Muscle layer of duodenum (tissue), 2 donors: ENCODE measurements at regions not wholly inside any gene's neighbourhood (a gene's known extent, or its start where the extent isn't known, plus 50 kb on each side); places are given as distances from the start of the nearest gene placed in this dataset.
"Not testable (repeated sequence)": the region's sequence is repeated elsewhere in the genome, so short reads cannot be mapped to it uniquely, and the experiment has no call there.

ENCODE experiments used
- H3K27ac ChIP-seq: one replicate; pipeline ENCODE4 v1.7.0; 2013; ENCODE audit warnings: mild to moderate bottlenecking, low read length
- H3K27me3 ChIP-seq: one replicate; pipeline ENCODE4 v1.7.0; 2013; ENCODE audit warnings: low read depth, mild to moderate bottlenecking, control low read depth, low read length
- H3K36me3 ChIP-seq, 2 donors: one replicate each; pipeline ENCODE4 v1.7.0; 2013; ENCODE audit warnings: low read length in 2 of 2, control low read depth in 1 of 2, mild to moderate bottlenecking in 1 of 2; ENCODE audit not compliant: insufficient read depth in 2 of 2, control insufficient read depth in 1 of 2
- H3K4me1 ChIP-seq, 2 donors: one replicate each; pipeline ENCODE4 v1.7.0; 2013; ENCODE audit warnings: low read length in 2 of 2, mild to moderate bottlenecking in 2 of 2, control low read depth in 1 of 2, moderate library complexity in 1 of 2; ENCODE audit not compliant: insufficient read depth in 2 of 2, control insufficient read depth in 1 of 2
- H3K4me3 ChIP-seq, 2 donors: one replicate each; pipeline ENCODE4 v1.7.0; 2013; ENCODE audit warnings: low read length in 2 of 2, low read depth in 1 of 2, mild to moderate bottlenecking in 1 of 2
- H3K9me3 ChIP-seq, 2 donors: one replicate each; pipeline ENCODE4 v1.7.0; 2013; ENCODE audit warnings: low read length in 2 of 2, control low read depth in 1 of 2, mild to moderate bottlenecking in 1 of 2; ENCODE audit not compliant: control insufficient read depth in 1 of 2
- donor health status: healthy.

- Histone ChIP-seq H3K27me3 (no peaks in the 10 kb centered on the region), H3K36me3 (no peaks in the 10 kb centered on the region), H3K9me3 (no peaks in the 10 kb centered on the region), H3K4me1 (peaks cover 4 to 15% of the 10 kb centered on the region in 2 donors), H3K27ac (no peak overlapping the region), H3K4me3 (no peak overlapping the region)
Observed at GRCh38 chr9:115327436-115328122, 209.6 kb upstream of the TNC start.

DNA sequence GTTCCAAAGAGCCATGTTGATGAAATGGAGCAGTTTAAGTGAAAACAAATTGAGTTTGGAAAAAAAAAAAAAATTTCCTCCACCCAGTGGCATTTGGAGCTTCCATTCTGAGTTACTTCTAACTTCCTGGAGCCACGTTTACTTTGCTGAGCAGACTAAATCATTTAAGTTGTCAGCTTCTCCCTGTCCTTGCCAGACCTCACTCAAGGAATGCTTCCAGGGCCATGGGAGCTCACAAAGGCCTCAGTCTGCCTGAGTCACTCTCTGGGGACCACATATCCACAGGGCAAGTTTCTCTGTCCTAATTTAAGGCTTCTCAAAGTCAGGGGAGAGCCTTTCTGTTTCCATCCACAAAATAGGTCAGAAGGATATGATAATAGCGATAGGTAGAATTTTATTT is 210.3 kb upstream of the TNC start:
- Histone ChIP-seq H3K36me3 (no peaks in the 10 kb centered on the region), H3K27me3 (no peaks in the 10 kb centered on the region), H3K9me3 (no peaks in the 10 kb centered on the region), H3K4me3 (no peak overlapping the region), H3K27ac (no peak overlapping the region), H3K4me1 (peaks cover 4 to 15% of the 10 kb centered on the region in 2 donors)

DNA sequence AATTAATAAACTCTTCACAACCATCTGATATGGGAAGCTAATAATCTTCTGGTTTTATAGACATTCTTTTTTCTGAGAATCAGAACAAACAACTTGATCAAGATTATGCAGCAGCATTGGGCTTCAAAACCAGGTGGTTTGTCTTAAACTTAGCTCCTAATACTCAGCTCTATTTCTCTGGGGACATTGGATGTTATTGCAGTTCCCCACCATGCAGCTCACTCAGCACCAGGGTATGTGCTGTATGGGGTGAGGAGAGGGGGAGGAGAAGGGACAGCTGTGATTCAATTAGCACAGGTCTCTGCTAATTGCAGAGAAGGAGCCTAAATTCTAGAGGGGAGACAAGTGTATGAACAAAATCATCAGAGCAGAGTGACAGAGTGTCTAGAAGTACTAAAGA is 210.7 kb upstream of the TNC start:
- peaks cover 4 to 15% of the 10 kb centered on the region in 2 donors for H3K4me1 ChIP-seq
- H3K36me3 ChIP-seq: no peaks in the 10 kb centered on the region
- H3K4me3 ChIP-seq: no peak overlapping the region
- H3K27ac ChIP-seq: no peak overlapping the region
- H3K9me3 ChIP-seq: no peaks in the 10 kb centered on the region
- no peaks in the 10 kb centered on the region for H3K27me3 ChIP-seq

DNA sequence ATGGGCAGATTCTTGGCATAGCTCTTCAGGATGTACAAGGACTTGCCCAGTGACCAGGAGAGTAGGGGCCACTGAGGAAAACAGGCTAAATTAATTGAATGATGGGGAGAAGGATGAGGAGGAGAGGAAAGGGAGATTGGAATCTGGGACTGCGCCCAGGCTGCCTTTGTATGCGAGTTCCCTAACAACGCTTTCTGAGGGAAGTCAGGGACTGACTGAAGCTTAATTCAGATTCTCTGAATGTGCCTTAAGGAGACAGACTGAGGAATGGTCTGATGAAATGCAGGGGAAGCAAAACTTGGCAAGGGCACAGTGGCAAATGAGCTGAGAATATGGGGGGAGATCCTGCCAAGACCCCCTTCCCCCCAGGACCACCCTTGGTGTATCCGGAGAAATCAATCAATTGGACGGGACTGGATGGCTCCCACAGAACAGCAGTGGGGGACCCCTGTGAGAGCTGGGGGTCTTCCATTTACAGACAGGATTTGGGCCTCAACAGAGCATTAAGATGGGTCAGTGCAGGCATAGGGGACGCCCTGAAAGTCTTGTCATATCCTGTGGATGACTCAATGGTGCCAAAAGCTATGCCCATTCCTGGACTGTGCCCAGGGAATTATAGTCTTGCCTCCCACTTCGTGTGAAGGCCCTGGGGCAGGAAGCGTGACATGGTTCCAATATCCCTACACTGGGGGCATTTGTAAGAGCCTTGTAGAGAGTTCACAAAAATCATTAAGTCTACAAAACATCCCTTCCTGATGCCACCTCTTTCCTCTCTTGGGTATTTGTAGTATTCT is 215.5 kb upstream of the TNC start:
- Histone ChIP-seq H3K4me3 (no peak overlapping the region), H3K36me3 (no peaks in the 10 kb centered on the region), H3K4me1 (peaks cover 0 to 6% of the 10 kb centered on the region in 2 donors), H3K27me3 (no peaks in the 10 kb centered on the region), H3K27ac (no peak overlapping the region), H3K9me3 (no peaks in the 10 kb centered on the region)

DNA sequence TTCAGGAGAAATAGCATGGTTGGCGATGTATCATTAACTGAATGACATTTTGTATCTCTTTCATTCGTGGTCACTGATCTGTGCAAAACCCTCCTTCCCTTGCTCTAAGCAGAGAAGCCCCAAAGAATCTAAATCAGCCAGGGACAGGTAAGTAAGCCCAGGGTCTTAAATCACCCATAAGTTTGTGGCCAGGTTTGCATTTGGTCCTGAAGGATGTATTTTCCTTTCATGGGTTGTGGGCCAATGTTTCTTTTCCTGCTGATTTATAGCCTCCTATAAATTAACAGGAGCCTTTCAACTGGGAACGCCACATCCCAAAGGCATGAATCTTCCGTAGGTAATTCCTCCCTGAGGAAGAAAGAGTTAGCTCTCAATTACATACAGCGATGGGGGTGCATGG is 217.5 kb upstream of the TNC start:
- H3K27me3 ChIP-seq: no peaks in the 10 kb centered on the region
- H3K27ac ChIP-seq: no peak overlapping the region
- no peak overlapping the region for H3K4me3 ChIP-seq

DNA sequence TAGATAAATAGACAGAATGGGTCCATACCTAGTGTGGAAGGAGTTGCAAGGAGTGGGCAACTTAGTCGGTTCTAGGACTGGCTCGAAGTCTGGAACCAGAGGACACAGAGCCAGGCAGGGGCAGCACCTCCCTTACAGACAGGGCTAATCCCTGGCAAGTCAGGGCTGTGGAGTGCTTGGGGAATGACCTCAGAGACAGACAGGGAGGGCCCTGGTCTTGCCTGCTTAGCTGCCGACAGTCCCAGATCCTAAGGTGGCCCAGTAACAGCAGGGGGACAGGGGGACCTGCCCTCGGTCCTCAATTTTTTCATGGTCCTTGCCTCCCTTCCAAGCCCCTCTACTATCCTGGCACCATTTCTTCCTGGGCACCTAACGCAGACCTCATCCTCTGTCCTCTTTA is 222.4 kb upstream of the TNC start:
- Histone ChIP-seq H3K4me1 (peaks cover 0 to 4% of the 10 kb centered on the region in 2 donors), H3K4me3 (no peak overlapping the region), H3K36me3 (no peaks in the 10 kb centered on the region), H3K9me3 (no peaks in the 10 kb centered on the region), H3K27me3 (no peaks in the 10 kb centered on the region), H3K27ac (no peak overlapping the region)

More for the DNA sequence above, 217.5 kb upstream of the TNC start:
- Histone ChIP-seq H3K36me3 (no peaks in the 10 kb centered on the region), H3K4me1 (no peaks in the 10 kb centered on the region), H3K9me3 (no peaks in the 10 kb centered on the region)

- Histone ChIP-seq H3K27ac (no peak overlapping the region), H3K27me3 (no peaks in the 10 kb centered on the region), H3K4me1 (peaks cover 0 to 4% of the 10 kb centered on the region in 2 donors), H3K36me3 (no peaks in the 10 kb centered on the region), H3K9me3 (no peaks in the 10 kb centered on the region), H3K4me3 (no peak overlapping the region)
Observed at GRCh38 chr9:115341426-115341825, 223.5 kb upstream of the TNC start.

GRCh38 chr9:115347776-115348175 is 229.8 kb upstream of the TNC start:
- H3K27ac ChIP-seq, H3K9me3 ChIP-seq, H3K4me3 ChIP-seq, H3K4me1 ChIP-seq, H3K36me3 ChIP-seq, H3K27me3 ChIP-seq: not testable (repeated sequence)

DNA sequence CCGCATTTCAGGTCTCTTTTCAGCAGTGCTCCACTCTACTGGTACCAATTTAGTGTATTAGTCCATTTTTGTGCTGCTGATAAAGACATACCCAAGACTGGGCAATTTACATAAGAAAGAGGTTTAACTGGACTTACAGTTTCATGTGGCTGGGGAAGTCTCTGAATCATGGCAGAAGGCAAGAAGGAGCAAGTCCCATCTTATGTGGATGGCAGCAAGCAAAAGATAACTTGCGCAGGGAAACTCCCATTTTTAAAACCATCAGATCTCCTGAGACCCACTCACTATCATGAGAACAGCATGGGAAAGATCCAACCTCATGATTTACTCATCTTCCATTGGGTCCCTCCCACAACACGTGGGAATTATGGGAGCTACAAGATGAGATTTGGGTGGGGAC is 231.0 kb upstream of the TNC start:
- H3K36me3 ChIP-seq, H3K27me3 ChIP-seq, H3K27ac ChIP-seq, H3K4me1 ChIP-seq, H3K9me3 ChIP-seq, H3K4me3 ChIP-seq: not testable (repeated sequence)

- Histone ChIP-seq H3K27ac (no peak overlapping the region), H3K4me3 (no peak overlapping the region), H3K27me3 (no peaks in the 10 kb centered on the region), H3K4me1 (no peaks in the 10 kb centered on the region), H3K36me3 (no peaks in the 10 kb centered on the region), H3K9me3 (no peaks in the 10 kb centered on the region)
Observed at GRCh38 chr9:115349542-115349941, 231.6 kb upstream of the TNC start.

DNA sequence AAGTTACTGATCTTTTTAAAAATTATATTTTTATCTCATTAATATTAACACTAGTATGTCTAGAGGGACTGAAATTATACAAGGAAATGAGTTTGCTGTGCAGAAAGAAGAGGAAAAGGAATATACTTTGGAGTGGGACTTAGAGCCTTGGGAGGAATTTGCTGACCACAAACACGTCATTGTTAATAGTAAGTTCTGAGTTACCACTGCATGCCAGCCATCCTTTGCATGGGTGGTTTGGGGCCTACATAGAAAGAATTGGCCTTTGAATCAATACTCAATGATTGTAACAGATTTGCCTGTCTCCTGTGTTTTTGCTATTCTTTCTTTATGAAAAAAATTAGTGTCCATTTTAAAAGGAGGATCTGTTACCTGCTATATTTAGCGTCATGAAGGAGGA is 232.6 kb upstream of the TNC start:
- H3K4me1 ChIP-seq: no peaks in the 10 kb centered on the region
- H3K36me3 ChIP-seq: no peaks in the 10 kb centered on the region
- H3K27me3 ChIP-seq: no peaks in the 10 kb centered on the region
- H3K4me3 ChIP-seq: no peak overlapping the region
- no peaks in the 10 kb centered on the region for H3K9me3 ChIP-seq
- H3K27ac ChIP-seq: no peak overlapping the region

- Histone ChIP-seq H3K27ac (no peak overlapping the region), H3K4me1 (no peaks in the 10 kb centered on the region), H3K4me3 (no peak overlapping the region), H3K27me3 (no peaks in the 10 kb centered on the region), H3K9me3 (no peaks in the 10 kb centered on the region), H3K36me3 (no peaks in the 10 kb centered on the region)
Observed at GRCh38 chr9:115353681-115354080, 235.7 kb upstream of the TNC start.
